Liver (tissue), 7 donors: ENCODE measurements at regions not wholly inside any gene's neighbourhood (a gene's known extent, or its start where the extent isn't known, plus 50 kb on each side); places are given as distances from the start of the nearest gene placed in this dataset.

Experiments used
- DNase-seq: peaks from one replicate; pipeline ENCODE4 v3.0.0-alpha.2; 2017; ENCODE audit warnings: low spot score
- H3K27ac ChIP-seq, 2 donors: one replicate each; pipeline ENCODE4 v1.7.0; 2013; ENCODE audit warnings: inconsistent platforms in 2 of 2, low read length in 2 of 2, control low read depth in 1 of 2, low read depth in 1 of 2, mild to moderate bottlenecking in 1 of 2
- H3K27me3 ChIP-seq, 4 donors: one replicate each; pipeline versions ENCODE4 v1.6.1 to v1.7.0; 2013; ENCODE audit warnings: low read length in 3 of 4, inconsistent platforms in 1 of 4, mild to moderate bottlenecking in 1 of 4, moderate library complexity in 1 of 4; ENCODE audit not compliant: control insufficient read depth in 4 of 4, insufficient read depth in 4 of 4
- H3K36me3 ChIP-seq, 4 donors: one replicate each; pipeline versions ENCODE4 v1.6.1 to v1.7.0; 2013; ENCODE audit warnings: low read length in 3 of 4, mild to moderate bottlenecking in 3 of 4, low read depth in 1 of 4, moderate library complexity in 1 of 4; ENCODE audit not compliant: control insufficient read depth in 4 of 4, insufficient read depth in 3 of 4
- H3K4me1 ChIP-seq, 4 donors: one replicate each; pipeline versions ENCODE4 v1.6.1 to v1.7.0; 2013; ENCODE audit warnings: low read length in 3 of 4, mild to moderate bottlenecking in 3 of 4, moderate library complexity in 1 of 4; ENCODE audit not compliant: control insufficient read depth in 4 of 4, insufficient read depth in 4 of 4
- H3K4me3 ChIP-seq, 3 donors: one replicate each; pipeline versions ENCODE4 v1.6.1 to v1.7.0; 2013; ENCODE audit warnings: low read length in 3 of 3, control low read depth in 1 of 3, low read depth in 1 of 3, mild to moderate bottlenecking in 1 of 3
- H3K9ac ChIP-seq, 2 donors: one replicate each; pipeline ENCODE4 v1.7.0; 2013; ENCODE audit warnings: low read length in 2 of 2, mild to moderate bottlenecking in 2 of 2, moderate library complexity in 2 of 2, control low read depth in 1 of 2, low read depth in 1 of 2
- H3K9me3 ChIP-seq, 4 donors: one replicate each; pipeline versions ENCODE4 v1.6.1 to v1.7.0; 2013; ENCODE audit warnings: low read length in 3 of 4; ENCODE audit not compliant: control insufficient read depth in 4 of 4
- EGR1 ChIP-seq, 2 donors: IDR thresholded peaks; 2 replicates each; pipeline ENCODE4 v1.6.1; 2016 to 2018; ENCODE audit warnings: antibody characterized with exemption in 2 of 2, low read depth in 2 of 2
- FOXA1 ChIP-seq: IDR thresholded peaks from 2 replicates; pipeline ENCODE4 v1.6.1; 2016; ENCODE audit warnings: antibody characterized with exemption
- GABPA ChIP-seq, 2 donors: IDR thresholded peaks in 1 of 2; conservative IDR thresholded peaks in 1 of 2; 2 replicates each; pipeline ENCODE4 v1.6.1; 2016; ENCODE audit warnings: antibody characterized with exemption in 2 of 2, mild to moderate bottlenecking in 1 of 2, moderate library complexity in 1 of 2
- HNF4G ChIP-seq: IDR thresholded peaks from 2 replicates; pipeline ENCODE4 v1.6.1; 2016; ENCODE audit warnings: antibody characterized with exemption
- JUND ChIP-seq, 2 donors: IDR thresholded peaks; 2 replicates each; pipeline ENCODE4 v1.6.1; 2016; ENCODE audit warnings: antibody characterized with exemption in 2 of 2
- NR2F2 ChIP-seq: IDR thresholded peaks from 2 replicates; pipeline ENCODE4 v1.6.1; 2016; ENCODE audit warnings: antibody characterized with exemption
- RAD21 ChIP-seq, 2 donors: IDR thresholded peaks; 2 replicates each; pipeline ENCODE4 v1.6.1; 2016; ENCODE audit warnings: antibody characterized with exemption in 2 of 2, mild to moderate bottlenecking in 2 of 2
- RXRA ChIP-seq, 2 donors: IDR thresholded peaks; 2 replicates each; pipeline ENCODE4 v1.6.1; 2017 to 2018; ENCODE audit warnings: antibody characterized with exemption in 2 of 2, mild to moderate bottlenecking in 1 of 2
- SP1 ChIP-seq: IDR thresholded peaks from 2 replicates; pipeline ENCODE4 v1.6.1; 2018; ENCODE audit warnings: antibody characterized with exemption, mild to moderate bottlenecking
- TAF1 ChIP-seq: conservative IDR thresholded peaks from 2 replicates; pipeline ENCODE4 v1.6.1; 2016; ENCODE audit warnings: antibody characterized with exemption, mild to moderate bottlenecking
- YY1 ChIP-seq: IDR thresholded peaks from 2 replicates; pipeline ENCODE4 v1.6.1; 2016; ENCODE audit warnings: antibody characterized with exemption, mild to moderate bottlenecking
- WGBS: extraction: QIAGEN DNeasy Blood & Tissue Kit; methylation state at CpG from one replicate; pipeline ENCODE4 v1.1.7; 2013; 5-methylcytosine and 5-hydroxymethylcytosine counted together
- TF ChIP-seq, protein P1 (sequence below): IDR thresholded peaks from 2 replicates; pipeline ENCODE4 v1.6.1; 2016; ENCODE audit warnings: antibody characterized with exemption
- TF ChIP-seq, protein P2 (sequence below): IDR thresholded peaks from 2 replicates; pipeline ENCODE4 v1.6.1; 2016; ENCODE audit warnings: antibody characterized with exemption
- donor health status: healthy.
- donor health status: healthy.
- donor health status: healthy.
- donor health status: healthy.

DNA sequence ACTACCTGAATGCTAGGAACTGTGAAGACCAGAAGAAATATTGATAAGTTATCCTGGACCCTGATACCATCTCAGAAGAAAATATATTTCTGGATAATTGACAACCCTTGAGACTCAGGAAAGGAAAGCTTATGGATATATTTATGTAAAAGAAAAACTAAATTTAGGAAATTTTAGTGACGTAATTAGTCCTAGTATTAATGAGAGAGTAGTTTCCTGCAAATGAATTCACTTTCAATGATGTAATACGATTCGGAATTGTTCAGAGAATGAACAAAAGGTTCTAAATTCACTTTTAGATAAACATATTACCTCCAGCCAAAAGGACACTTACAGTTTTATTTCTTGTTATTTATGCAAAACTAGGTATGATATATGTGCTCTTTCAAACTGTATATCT is 1120.1 kb upstream of the NCAM2 start:
- Histone ChIP-seq H3K27me3 (no peaks in the 10 kb centered on the region), H3K4me1 (no peaks in the 10 kb centered on the region), H3K27ac (no peak overlapping the region), H3K4me3 (no peak overlapping the region), H3K9ac (no peak overlapping the region), H3K36me3 (no peaks in the 10 kb centered on the region), H3K9me3 (no peaks in the 10 kb centered on the region)
- TF ChIP-seq GABPA (IDR thresholded peaks at IDR 0.05 in 1 of 2, conservative IDR thresholded peaks at IDR 0.05 in 1 of 2) (no peak), RAD21 (IDR thresholded peaks at IDR 0.05) (no peak), FOXA1 (no peak)
- no peak for DNase-seq
- 89% methylated on average over 3 of the region's 3 CpGs for WGBS

DNA sequence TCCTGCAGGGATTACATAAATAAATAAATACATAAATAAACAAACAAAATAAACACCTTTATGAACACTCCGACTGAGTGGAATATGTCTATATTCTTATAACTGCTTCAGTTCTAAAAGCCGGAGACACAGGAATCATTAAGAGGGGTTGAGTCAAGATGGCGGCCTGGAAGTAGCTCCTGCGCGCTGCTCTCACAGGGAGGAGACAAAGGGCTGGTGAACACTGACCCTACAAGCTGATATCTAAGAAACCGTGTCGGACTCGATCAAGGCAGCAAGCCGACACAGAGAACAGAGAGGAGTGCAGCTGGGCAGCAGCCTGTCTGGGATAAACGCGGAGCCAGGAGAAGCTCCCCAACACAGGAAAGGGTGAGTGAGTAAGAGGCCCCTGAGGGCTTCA is 1098.6 kb upstream of the NCAM2 start:
- Histone ChIP-seq H3K9me3 (peaks cover 0 to 6% (median under 1%) of the 10 kb centered on the region in 4 donors), H3K4me3 (no peak overlapping the region), H3K27me3 (no peaks in the 10 kb centered on the region), H3K4me1 (no peaks in the 10 kb centered on the region), H3K27ac (no peak overlapping the region), H3K36me3 (no peaks in the 10 kb centered on the region), H3K9ac (no peak overlapping the region)
- 88% methylated on average over 11 of the region's 11 CpGs for WGBS
- no peak for TF ChIP-seq SP1
- no peak for TF ChIP-seq JUND (IDR thresholded peaks at IDR 0.05)
- TF ChIP-seq, protein P1, sequence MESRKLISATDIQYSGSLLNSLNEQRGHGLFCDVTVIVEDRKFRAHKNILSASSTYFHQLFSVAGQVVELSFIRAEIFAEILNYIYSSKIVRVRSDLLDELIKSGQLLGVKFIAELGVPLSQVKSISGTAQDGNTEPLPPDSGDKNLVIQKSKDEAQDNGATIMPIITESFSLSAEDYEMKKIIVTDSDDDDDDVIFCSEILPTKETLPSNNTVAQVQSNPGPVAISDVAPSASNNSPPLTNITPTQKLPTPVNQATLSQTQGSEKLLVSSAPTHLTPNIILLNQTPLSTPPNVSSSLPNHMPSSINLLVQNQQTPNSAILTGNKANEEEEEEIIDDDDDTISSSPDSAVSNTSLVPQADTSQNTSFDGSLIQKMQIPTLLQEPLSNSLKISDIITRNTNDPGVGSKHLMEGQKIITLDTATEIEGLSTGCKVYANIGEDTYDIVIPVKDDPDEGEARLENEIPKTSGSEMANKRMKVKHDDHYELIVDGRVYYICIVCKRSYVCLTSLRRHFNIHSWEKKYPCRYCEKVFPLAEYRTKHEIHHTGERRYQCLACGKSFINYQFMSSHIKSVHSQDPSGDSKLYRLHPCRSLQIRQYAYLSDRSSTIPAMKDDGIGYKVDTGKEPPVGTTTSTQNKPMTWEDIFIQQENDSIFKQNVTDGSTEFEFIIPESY: no peak
- no peak for DNase-seq

DNA sequence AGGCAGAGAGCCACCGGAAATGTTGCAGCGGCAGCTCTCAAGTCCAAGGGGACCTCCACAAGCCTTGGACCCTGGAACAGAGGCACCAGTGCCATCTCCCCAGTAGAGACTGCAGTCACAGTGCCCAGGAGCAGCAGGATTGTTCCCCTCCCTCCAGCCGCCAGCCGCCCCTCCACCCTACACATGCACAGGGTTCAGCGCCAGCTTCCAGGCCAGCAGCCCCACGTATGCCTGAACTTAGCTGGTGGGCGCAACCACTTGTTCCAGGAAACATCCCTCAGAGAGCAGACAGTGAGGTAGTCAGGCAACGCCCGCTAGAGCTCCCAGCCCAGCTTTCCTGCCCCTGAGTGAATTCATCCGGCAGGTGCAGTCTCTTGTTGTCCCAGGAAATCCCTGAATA is 1098.1 kb upstream of the NCAM2 start:
- 92% methylated on average over 10 of the region's 10 CpGs for WGBS
- H3K9me3 ChIP-seq: peaks cover 0 to 6% (median under 1%) of the 10 kb centered on the region in 4 donors
- no peak overlapping the region for H3K9ac ChIP-seq
- no peak overlapping the region for H3K27ac ChIP-seq
- H3K4me3 ChIP-seq: no peak overlapping the region
- no peak for TF ChIP-seq FOXA1
- no peak for TF ChIP-seq JUND (IDR thresholded peaks at IDR 0.05)
- no peak for TF ChIP-seq GABPA (IDR thresholded peaks at IDR 0.05 in 1 of 2, conservative IDR thresholded peaks at IDR 0.05 in 1 of 2)
- no peak for TF ChIP-seq TAF1
- no peak for TF ChIP-seq HNF4G
- no peak for TF ChIP-seq SP1
- no peak for TF ChIP-seq RAD21 (IDR thresholded peaks at IDR 0.05)
- no peak for TF ChIP-seq EGR1 (IDR thresholded peaks at IDR 0.05; ENCODE audit: low read depth in 2 of 2)
- TF ChIP-seq, protein P1: no peak
- TF ChIP-seq NR2F2: no peak
- TF ChIP-seq, protein P2, sequence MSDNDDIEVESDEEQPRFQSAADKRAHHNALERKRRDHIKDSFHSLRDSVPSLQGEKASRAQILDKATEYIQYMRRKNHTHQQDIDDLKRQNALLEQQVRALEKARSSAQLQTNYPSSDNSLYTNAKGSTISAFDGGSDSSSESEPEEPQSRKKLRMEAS: no peak
- TF ChIP-seq YY1: no peak
- TF ChIP-seq RXRA (IDR thresholded peaks at IDR 0.05): no peak
- DNase-seq: no peak
- no peaks in the 10 kb centered on the region for H3K4me1 ChIP-seq
- no peaks in the 10 kb centered on the region for H3K36me3 ChIP-seq
- no peaks in the 10 kb centered on the region for H3K27me3 ChIP-seq
